K562 (cell line): ENCODE measurements at regions not wholly inside any gene's neighbourhood (a gene's known extent, or its start where the extent isn't known, plus 50 kb on each side); places are given as distances from the start of the nearest gene placed in this dataset.

Experiments used
- FOXA3 ChIP-seq, 2 experiments: fragments of 450-650 bp in 1 of 2; sonication (generic) in 1 of 2; formaldehyde crosslinking; IDR thresholded peaks in 1 of 2; conservative IDR thresholded peaks in 1 of 2; 2 replicates each; pipeline versions ENCODE4 v1.4.0 to v1.8.0; 2020 to 2022; ENCODE audit warnings: mild to moderate bottlenecking in 2 of 2, missing genetic modification reagents in 1 of 2
- ZNF274 ChIP-seq: IDR thresholded peaks from 2 replicates; pipeline ENCODE4 v1.6.1; 2011; ENCODE audit warnings: low read depth, mild to moderate bottlenecking, low read length, moderate library complexity, borderline replicate concordance
- ZNF318 ChIP-seq, 2 experiments: fragments of 450-650 bp; IDR thresholded peaks; 2 replicates each; pipeline ENCODE4 v1.6.1; 2016; ENCODE audit warnings: mild to moderate bottlenecking in 2 of 2, borderline replicate concordance in 1 of 2, low read depth in 1 of 2, moderate library complexity in 1 of 2
- ZNF41 ChIP-seq: fragments of 250-450 bp; sonication (Bioruptor Pico); conservative IDR thresholded peaks from 2 replicates; pipeline ENCODE4 v1.4.0; 2020; ENCODE audit warnings: mild to moderate bottlenecking

- TF ChIP-seq ZNF41 (no peak), ZNF274 (no peak), FOXA3 (CRISPR knock-in tag; conservative IDR thresholded peaks at IDR 0.05 in 1 of 2, IDR thresholded peaks at IDR 0.05 in 1 of 2) (no peak), ZNF318 (IDR thresholded peaks at IDR 0.05; ENCODE audit: borderline replicate concordance in 1 of 2, low read depth in 1 of 2) (no peak)
Measured at GRCh38 chr1:90347366-90347765, 352.5 kb downstream of the ZNF326 start (continued).
